Kidney epithelial cell (primary cell): ENCODE measurements at regions not wholly inside any gene's neighbourhood (a gene's known extent, or its start where the extent isn't known, plus 50 kb on each side); places are given as distances from the start of the nearest gene placed in this dataset.
"Not testable (repeated sequence)": the region's sequence is repeated elsewhere in the genome, so short reads cannot be mapped to it uniquely, and the experiment has no call there.

Experiments used
- DNase-seq: peaks from one replicate; pipeline ENCODE4 v3.0.0-alpha.2; 2010; ENCODE audit warnings: low read depth
- H3K27me3 ChIP-seq: 2 replicates; pipeline ENCODE4 v1.6.0; 2011; ENCODE audit warnings: low read length; ENCODE audit not compliant: control insufficient read depth, insufficient read depth
- H3K36me3 ChIP-seq: 2 replicates; pipeline ENCODE4 v1.5.1; 2011; ENCODE audit warnings: low read length; ENCODE audit not compliant: control insufficient read depth, insufficient read depth
- H3K4me3 ChIP-seq: 2 replicates; pipeline ENCODE4 v1.5.1; 2011; ENCODE audit warnings: low read depth, mild to moderate bottlenecking, control low read depth, low read length
- CTCF ChIP-seq: IDR thresholded peaks from 2 replicates; pipeline ENCODE4 v1.5.1; 2011; ENCODE audit warnings: mild to moderate bottlenecking, moderate library complexity, low read length, control low read depth, inconsistent platforms; ENCODE audit not compliant: insufficient read depth, poor library complexity, severe bottlenecking

GRCh38 chr4:189802884-189803283 lies 137.8 kb upstream of the FRG1 start:
- Histone ChIP-seq H3K27me3 (no peaks in the 10 kb centered on the region), H3K36me3 (no peaks in the 10 kb centered on the region), H3K4me3 (no peak overlapping the region)
- no peak for TF ChIP-seq CTCF
- no peak for DNase-seq

- H3K4me3 ChIP-seq: no peak overlapping the region
- no peaks in the 10 kb centered on the region for H3K27me3 ChIP-seq
- no peak for TF ChIP-seq CTCF
- no peak for DNase-seq
- H3K36me3 ChIP-seq: no peaks in the 10 kb centered on the region
Observed at GRCh38 chr4:189804894-189805293, 135.8 kb upstream of the FRG1 start.

- no peak for DNase-seq
- H3K4me3 ChIP-seq: no peak overlapping the region
- no peaks in the 10 kb centered on the region for H3K27me3 ChIP-seq
- TF ChIP-seq CTCF: no peak
- no peaks in the 10 kb centered on the region for H3K36me3 ChIP-seq
Observed at GRCh38 chr4:189806506-189806905, 134.2 kb upstream of the FRG1 start.

- Histone ChIP-seq H3K27me3 (no peaks in the 10 kb centered on the region), H3K4me3 (no peak overlapping the region), H3K36me3 (no peaks in the 10 kb centered on the region)
- no peak for TF ChIP-seq CTCF
- DNase-seq: no peak
Observed at GRCh38 chr4:189807031-189807430, 133.6 kb upstream of the FRG1 start.

GRCh38 chr4:189809241-189809735 lies 131.4 kb upstream of the FRG1 start:
- TF ChIP-seq CTCF: no peak
- Histone ChIP-seq H3K27me3 (no peaks in the 10 kb centered on the region), H3K4me3 (no peak overlapping the region), H3K36me3 (no peaks in the 10 kb centered on the region)
- DNase-seq: no peak

- Histone ChIP-seq H3K4me3 (no peak overlapping the region), H3K27me3 (no peaks in the 10 kb centered on the region), H3K36me3 (no peaks in the 10 kb centered on the region)
- no peak for TF ChIP-seq CTCF
- DNase-seq: no peak
Observed at GRCh38 chr4:189809839-189810238, 130.8 kb upstream of the FRG1 start.

- H3K27me3 ChIP-seq, DNase-seq, H3K36me3 ChIP-seq, H3K4me3 ChIP-seq: not testable (repeated sequence)
Observed at GRCh38 chr4:189810318-189811181, 130.1 kb upstream of the FRG1 start.
